KMS-11 (cell line): ENCODE measurements at regions not wholly inside any gene's neighbourhood (a gene's known extent, or its start where the extent isn't known, plus 50 kb on each side); places are given as distances from the start of the nearest gene placed in this dataset.

Experiments
- H2AFZ ChIP-seq: fragments of 200-600 bp; sonication (generic); 2 replicates; pipeline ENCODE4 v1.6.1; 2016; ENCODE audit warnings: antibody characterized with exemption, mixed run types, low read depth
- H3K27ac ChIP-seq: fragments of 200-600 bp; sonication (generic); 2 replicates; pipeline ENCODE4 v1.6.1; 2016; ENCODE audit warnings: mild to moderate bottlenecking, mixed run types
- H3K27me3 ChIP-seq: fragments of 200-600 bp; sonication (generic); 2 replicates; pipeline ENCODE4 v1.6.1; 2017; ENCODE audit warnings: mild to moderate bottlenecking, low read depth, mixed run types, moderate library complexity; ENCODE audit not compliant: insufficient read depth
- H3K36me3 ChIP-seq: fragments of 200-600 bp; sonication (generic); 2 replicates; pipeline ENCODE4 v1.6.1; 2017; ENCODE audit warnings: mild to moderate bottlenecking, mixed run types; ENCODE audit not compliant: insufficient read depth
- H3K4me1 ChIP-seq: fragments of 200-600 bp; sonication (generic); 2 replicates; pipeline ENCODE4 v1.6.1; 2016; ENCODE audit warnings: mild to moderate bottlenecking, low read depth, mixed run types; ENCODE audit not compliant: poor library complexity, severe bottlenecking
- H3K4me2 ChIP-seq: fragments of 200-600 bp; sonication (generic); 2 replicates; pipeline ENCODE4 v1.7.0; 2016; ENCODE audit warnings: mild to moderate bottlenecking, mixed run types
- H3K4me3 ChIP-seq: fragments of 200-600 bp; sonication (generic); IDR thresholded peaks from 2 replicates; pipeline ENCODE4 v1.6.1; 2017; ENCODE audit warnings: low read depth, low read length, mixed read lengths; ENCODE audit not compliant: insufficient read depth
- H3K79me2 ChIP-seq: fragments of 200-600 bp; sonication (generic); 2 replicates; pipeline ENCODE4 v1.6.1; 2016; ENCODE audit warnings: low read depth, mixed run types; ENCODE audit not compliant: insufficient read depth
- H3K9ac ChIP-seq: fragments of 200-600 bp; sonication (generic); 2 replicates; pipeline ENCODE4 v1.6.1; 2016; ENCODE audit warnings: mild to moderate bottlenecking, mixed run types
- H4K20me1 ChIP-seq: fragments of 200-600 bp; sonication (generic); 2 replicates; pipeline ENCODE4 v1.6.1; 2016; ENCODE audit warnings: mild to moderate bottlenecking, mixed run types; ENCODE audit not compliant: insufficient read depth
- TF ChIP-seq, protein P1 (sequence below): fragments of 200-600 bp; sonication (generic); conservative IDR thresholded peaks from 2 replicates; pipeline ENCODE4 v1.6.1; 2017; ENCODE audit warnings: low read depth, mild to moderate bottlenecking, antibody characterized with exemption, low read length, moderate library complexity, mixed read lengths

DNA sequence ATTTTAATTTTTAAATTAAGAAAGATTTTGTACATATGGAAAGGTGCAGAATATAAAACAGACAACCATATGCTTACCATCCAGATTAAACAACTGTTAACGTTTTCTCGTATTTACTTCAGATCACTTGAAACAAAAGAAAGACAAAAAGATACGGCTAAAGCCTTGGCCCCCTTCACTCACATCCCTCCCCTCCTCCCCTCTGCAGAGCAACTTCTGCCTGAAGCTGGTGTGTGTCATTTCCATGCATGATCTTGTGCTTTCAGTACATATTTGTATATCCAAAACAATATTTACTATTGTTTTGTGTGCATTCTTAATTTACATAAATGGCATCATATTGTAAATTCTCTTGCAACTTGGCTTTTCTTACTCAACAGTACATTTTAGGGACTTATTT, 68.5 kb upstream of the ANKRD1 start:
- Histone ChIP-seq H3K27me3 (no peaks in the 10 kb centered on the region), H2AFZ (no peak overlapping the region), H3K4me1 (peaks cover 28% of the 10 kb centered on the region), H3K9ac (no peak overlapping the region), H3K4me2 (no peak overlapping the region), H3K4me3 (no peak overlapping the region), H3K79me2 (no peaks in the 10 kb centered on the region), H3K36me3 (no peaks in the 10 kb centered on the region), H4K20me1 (no peaks in the 10 kb centered on the region), H3K27ac (no peak overlapping the region)
- TF ChIP-seq, protein P1, sequence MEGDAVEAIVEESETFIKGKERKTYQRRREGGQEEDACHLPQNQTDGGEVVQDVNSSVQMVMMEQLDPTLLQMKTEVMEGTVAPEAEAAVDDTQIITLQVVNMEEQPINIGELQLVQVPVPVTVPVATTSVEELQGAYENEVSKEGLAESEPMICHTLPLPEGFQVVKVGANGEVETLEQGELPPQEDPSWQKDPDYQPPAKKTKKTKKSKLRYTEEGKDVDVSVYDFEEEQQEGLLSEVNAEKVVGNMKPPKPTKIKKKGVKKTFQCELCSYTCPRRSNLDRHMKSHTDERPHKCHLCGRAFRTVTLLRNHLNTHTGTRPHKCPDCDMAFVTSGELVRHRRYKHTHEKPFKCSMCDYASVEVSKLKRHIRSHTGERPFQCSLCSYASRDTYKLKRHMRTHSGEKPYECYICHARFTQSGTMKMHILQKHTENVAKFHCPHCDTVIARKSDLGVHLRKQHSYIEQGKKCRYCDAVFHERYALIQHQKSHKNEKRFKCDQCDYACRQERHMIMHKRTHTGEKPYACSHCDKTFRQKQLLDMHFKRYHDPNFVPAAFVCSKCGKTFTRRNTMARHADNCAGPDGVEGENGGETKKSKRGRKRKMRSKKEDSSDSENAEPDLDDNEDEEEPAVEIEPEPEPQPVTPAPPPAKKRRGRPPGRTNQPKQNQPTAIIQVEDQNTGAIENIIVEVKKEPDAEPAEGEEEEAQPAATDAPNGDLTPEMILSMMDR: no peak

DNA sequence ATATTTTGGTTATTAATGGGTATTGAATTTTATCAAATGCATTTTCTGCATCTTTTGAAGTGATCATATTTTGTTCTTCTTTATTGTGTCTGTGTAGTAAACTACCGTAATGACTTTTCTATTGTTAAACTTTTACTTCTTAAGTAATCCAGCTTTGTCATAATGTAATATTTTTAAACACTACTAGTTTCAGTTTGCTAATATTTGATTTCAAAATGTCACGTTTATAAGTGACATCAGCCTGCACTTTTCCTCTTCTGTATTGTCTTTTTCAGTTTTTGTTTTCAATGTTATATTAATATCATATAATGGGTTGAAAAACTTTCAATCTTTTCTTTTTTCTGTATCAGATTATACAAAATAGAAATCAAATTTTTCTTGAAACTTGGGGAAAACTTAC, 71.6 kb upstream of the ANKRD1 start:
- TF ChIP-seq, protein P1: no peak

DNA sequence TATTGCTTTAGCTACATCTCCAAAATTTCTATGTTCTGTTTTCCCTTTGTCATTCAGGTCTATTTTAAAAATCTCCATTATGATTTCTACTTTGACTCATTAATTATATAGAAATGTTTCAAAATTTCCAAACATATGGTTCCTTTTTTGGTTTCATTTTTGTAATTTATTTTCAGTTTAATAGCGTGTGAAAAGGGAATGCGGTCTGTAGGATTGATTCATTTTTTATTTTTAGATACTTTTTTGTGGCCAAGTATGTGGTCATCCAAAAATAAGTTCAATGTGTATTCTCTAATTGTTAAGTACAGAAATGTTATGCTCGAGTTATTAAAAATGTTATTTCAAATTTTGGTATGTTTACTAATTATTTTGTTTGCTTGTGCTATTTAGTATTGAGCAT, 72.5 kb upstream of the ANKRD1 start:
- peak overlapping the region; percentile 49 for H3K27ac ChIP-seq
- no peak overlapping the region for H3K4me3 ChIP-seq
- no peaks in the 10 kb centered on the region for H4K20me1 ChIP-seq
- H3K4me2 ChIP-seq: peak overlapping the region; percentile 73
- H3K79me2 ChIP-seq: no peaks in the 10 kb centered on the region
- no peaks in the 10 kb centered on the region for H3K27me3 ChIP-seq
- H3K9ac ChIP-seq: peak overlapping the region; percentile 43; the same call in 1 of the 2 replicates
- H2AFZ ChIP-seq: peak overlapping the region; percentile 55
- H3K36me3 ChIP-seq: no peaks in the 10 kb centered on the region
- peaks cover 31% of the 10 kb centered on the region for H3K4me1 ChIP-seq
- TF ChIP-seq, protein P1: no peak

More for the DNA sequence above, 71.6 kb upstream of the ANKRD1 start:
- no peaks in the 10 kb centered on the region for H4K20me1 ChIP-seq
- H3K79me2 ChIP-seq: no peaks in the 10 kb centered on the region
- H3K36me3 ChIP-seq: no peaks in the 10 kb centered on the region
- H3K27ac ChIP-seq: peak overlapping the region; percentile 49; the same call in 1 of the 2 replicates
- H3K9ac ChIP-seq: peak overlapping the region; percentile 43; the same call in 1 of the 2 replicates
- no peak overlapping the region for H3K4me3 ChIP-seq
- H3K27me3 ChIP-seq: no peaks in the 10 kb centered on the region
- H2AFZ ChIP-seq: no peak overlapping the region
- peaks cover 31% of the 10 kb centered on the region for H3K4me1 ChIP-seq
- H3K4me2 ChIP-seq: peak overlapping the region; percentile 73

DNA sequence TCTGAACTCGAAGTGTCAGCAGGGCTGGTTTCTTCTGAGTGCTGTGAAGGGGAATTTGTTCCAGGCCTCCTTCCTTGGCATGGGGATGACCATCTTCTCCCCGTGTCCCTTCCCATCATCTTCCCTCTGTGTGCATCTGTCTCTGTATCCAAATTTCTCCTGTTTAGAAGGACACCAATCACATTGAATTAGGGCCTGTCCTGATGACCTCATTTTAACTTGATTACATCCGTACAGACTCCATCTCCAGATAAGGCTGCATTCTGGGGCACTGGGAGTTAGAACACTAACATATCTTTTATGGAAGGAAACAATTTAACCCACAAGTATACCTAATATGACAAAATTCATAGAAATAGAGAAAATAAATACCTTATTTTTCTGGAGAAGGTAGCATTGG, 76.8 kb upstream of the ANKRD1 start:
- peaks cover 28% of the 10 kb centered on the region for H3K4me1 ChIP-seq
- no peaks in the 10 kb centered on the region for H3K36me3 ChIP-seq
- no peaks in the 10 kb centered on the region for H3K27me3 ChIP-seq
- no peaks in the 10 kb centered on the region for H4K20me1 ChIP-seq
- H3K9ac ChIP-seq: no peak overlapping the region
- no peak overlapping the region for H2AFZ ChIP-seq
- no peak overlapping the region for H3K4me3 ChIP-seq
- TF ChIP-seq, protein P1: no peak
- H3K4me2 ChIP-seq: no peak overlapping the region
- no peaks in the 10 kb centered on the region for H3K79me2 ChIP-seq
- H3K27ac ChIP-seq: no peak overlapping the region
